Heart left ventricle (tissue), 13 donors: ENCODE measurements at regions not wholly inside any gene's neighbourhood (a gene's known extent, or its start where the extent isn't known, plus 50 kb on each side); places are given as distances from the start of the nearest gene placed in this dataset.

Experiments
- POLR2A ChIP-seq, 2 donors: fragments of 450-650 bp; IDR thresholded peaks; one replicate each; pipeline ENCODE4 v1.6.1; 2017; ENCODE audit warnings: antibody characterized with exemption in 2 of 2, mild to moderate bottlenecking in 2 of 2, moderate library complexity in 2 of 2
- TF ChIP-seq, protein P1 (sequence below), 12 donors: fragments of 200-600 bp; sonication (generic) in 4 of 12; IDR thresholded peaks; one replicate each; pipeline versions ENCODE4 v1.5.0 to v1.8.0; 2018 to 2022; ENCODE audit warnings: antibody characterized with exemption in 12 of 12, mild to moderate bottlenecking in 5 of 12
- donor health status: ischemic (EF 13 %, LVEDD 7.1; RV severe dilation, severe dysfunction).
- donor health status: DM: no; HTN: yes; CAD: no.
- donor health status: DM: no; HTN: no; CAD: no.
- donor health status: ischemic (EF 25% LVEDD 6.9; RV normal size, moderate dysfunction).
- donor health status: ischemic (EF 25% LVEDD 5.7; RV mildly dilated, moderate dysfunction).
- donor health status: ischemic (EF 35%, LVEDD 5.7; RV mildly dilated, moderate dysfunction).
- donor health status: nonischemic (EF 11% LVEDD 7.7; RV severe dilation, severe dysfunction).
- donor health status: DM: yes; HTN: yes; CAD: no.
- donor health status: PGD.
- donor health status: ischemic (EF 29% LVEDD 5.4; RV normal size, mild dysfunction).
- donor health status: nonischemic (EF 23%, LVEDD 6.1; RV moderate dilation, normal function).

DNA sequence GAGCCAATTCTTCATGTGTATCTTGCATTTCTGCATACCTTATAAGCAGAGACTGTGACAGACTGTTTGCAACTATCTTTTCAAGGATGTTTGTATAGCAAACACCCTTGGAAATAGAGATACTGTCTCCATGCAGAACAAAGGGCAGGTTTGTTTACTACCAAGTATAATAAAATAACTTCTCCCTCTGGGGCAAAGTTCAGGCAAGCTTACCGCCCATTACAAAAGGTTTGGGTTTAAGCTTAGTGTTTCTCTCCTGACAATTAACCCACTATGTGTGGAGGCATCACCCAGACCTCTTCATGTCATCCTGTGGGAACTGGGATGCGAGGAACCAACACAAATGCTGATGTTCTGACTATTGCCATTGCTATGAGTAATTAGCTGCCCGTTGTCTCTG is 479.1 kb upstream of the ZMIZ1 start:
- TF ChIP-seq POLR2A (IDR thresholded peaks at IDR 0.05), result no peak
- TF ChIP-seq, protein P1, sequence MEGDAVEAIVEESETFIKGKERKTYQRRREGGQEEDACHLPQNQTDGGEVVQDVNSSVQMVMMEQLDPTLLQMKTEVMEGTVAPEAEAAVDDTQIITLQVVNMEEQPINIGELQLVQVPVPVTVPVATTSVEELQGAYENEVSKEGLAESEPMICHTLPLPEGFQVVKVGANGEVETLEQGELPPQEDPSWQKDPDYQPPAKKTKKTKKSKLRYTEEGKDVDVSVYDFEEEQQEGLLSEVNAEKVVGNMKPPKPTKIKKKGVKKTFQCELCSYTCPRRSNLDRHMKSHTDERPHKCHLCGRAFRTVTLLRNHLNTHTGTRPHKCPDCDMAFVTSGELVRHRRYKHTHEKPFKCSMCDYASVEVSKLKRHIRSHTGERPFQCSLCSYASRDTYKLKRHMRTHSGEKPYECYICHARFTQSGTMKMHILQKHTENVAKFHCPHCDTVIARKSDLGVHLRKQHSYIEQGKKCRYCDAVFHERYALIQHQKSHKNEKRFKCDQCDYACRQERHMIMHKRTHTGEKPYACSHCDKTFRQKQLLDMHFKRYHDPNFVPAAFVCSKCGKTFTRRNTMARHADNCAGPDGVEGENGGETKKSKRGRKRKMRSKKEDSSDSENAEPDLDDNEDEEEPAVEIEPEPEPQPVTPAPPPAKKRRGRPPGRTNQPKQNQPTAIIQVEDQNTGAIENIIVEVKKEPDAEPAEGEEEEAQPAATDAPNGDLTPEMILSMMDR (IDR thresholded peaks at IDR 0.05), result no peak
